ENCODE measurements at regions not wholly inside any gene's neighbourhood (a gene's known extent, or its start where the extent isn't known, plus 50 kb on each side); places are given as distances from the start of the nearest gene placed in this dataset.

DNA sequence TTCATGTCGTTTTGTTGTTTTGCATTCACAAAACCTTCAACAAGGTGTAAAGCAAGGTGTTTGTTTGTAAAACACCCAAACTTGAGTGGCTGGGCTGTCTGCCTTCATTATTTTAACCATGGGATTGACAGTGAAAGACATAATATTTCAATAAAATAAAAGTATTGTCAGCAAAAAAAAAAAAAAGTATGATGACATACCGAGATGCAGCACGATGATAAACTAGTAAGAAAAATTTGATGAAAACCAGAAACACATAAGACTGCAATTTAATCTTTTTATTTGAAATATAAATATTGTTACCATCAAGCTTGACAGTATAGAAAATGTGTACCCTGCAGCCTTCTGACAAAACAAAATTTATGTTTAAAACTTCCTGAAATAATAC is 419.3 kb upstream of the DYNLRB2 start:
- TF ChIP-seq GATA2 (IDR thresholded peaks at IDR 0.05; ENCODE audit: low read depth, low read length) (no peak), GATA3 (IDR thresholded peaks at IDR 0.05; ENCODE audit: low read depth, low read length) (peak; percentile 72)

DNA sequence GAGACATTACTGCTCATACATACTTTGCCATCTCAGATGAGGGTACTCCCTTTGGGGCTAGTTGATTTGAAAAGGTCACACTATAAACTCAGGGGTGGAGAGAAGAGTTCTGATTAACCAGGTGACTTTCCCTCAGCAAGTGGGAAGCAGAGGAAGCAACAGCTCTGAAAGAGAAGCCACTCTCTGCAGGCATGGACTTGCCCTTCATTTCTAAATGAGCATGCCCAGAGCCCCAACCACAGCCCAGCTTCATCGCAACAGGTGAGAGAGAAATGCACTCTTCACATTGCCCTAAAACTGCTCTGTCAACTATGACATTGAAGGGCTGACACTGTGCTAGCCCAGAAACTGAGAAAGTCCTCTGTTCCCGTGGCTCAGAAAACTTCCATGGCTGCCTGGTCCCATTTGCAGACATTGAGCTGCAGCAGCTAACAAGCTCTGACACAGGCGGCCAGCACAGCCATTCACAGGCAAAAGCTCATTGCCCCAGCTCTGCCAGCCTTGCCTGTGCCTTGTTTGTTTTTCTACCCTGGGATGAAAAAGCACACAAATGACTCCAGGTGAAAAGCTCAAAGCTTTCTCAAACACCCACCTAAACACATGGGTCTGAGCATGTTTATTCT is 419.8 kb upstream of the DYNLRB2 start:
- TF ChIP-seq GATA3 (IDR thresholded peaks at IDR 0.05; ENCODE audit: low read depth, low read length) (no peak), GATA2 (IDR thresholded peaks at IDR 0.05; ENCODE audit: low read depth, low read length) (no peak)

DNA sequence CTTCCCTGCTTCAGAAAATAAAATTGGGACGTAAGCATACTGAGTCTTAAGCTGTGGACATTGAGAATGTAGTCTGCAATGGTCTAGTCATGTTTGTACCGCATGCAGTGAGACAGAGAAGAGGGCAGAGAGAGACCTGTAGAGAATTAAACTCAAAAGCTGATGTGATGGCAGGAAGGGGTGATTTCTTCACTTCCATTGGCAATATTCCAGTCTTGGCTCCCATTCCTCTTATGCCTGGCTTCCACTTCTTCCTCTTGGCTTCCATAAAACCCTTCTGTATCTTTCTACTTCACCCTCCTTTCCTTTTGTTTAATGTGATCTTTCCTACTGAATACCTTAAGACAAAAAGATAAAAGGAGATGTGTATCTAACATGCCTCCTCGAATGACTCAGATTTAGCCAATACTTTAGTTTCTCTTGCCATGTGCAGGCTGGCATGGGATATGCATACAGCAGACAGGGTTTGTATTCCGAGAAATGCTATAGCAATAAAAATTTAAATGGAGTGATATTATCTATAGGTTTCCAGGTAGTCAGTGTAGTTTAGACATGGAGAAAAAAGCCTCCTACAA is 423.1 kb upstream of the DYNLRB2 start:
- TF ChIP-seq GATA2 (IDR thresholded peaks at IDR 0.05; ENCODE audit: low read depth, low read length) = no peak
- no peak for TF ChIP-seq GATA3 (IDR thresholded peaks at IDR 0.05; ENCODE audit: low read depth, low read length)

DNA sequence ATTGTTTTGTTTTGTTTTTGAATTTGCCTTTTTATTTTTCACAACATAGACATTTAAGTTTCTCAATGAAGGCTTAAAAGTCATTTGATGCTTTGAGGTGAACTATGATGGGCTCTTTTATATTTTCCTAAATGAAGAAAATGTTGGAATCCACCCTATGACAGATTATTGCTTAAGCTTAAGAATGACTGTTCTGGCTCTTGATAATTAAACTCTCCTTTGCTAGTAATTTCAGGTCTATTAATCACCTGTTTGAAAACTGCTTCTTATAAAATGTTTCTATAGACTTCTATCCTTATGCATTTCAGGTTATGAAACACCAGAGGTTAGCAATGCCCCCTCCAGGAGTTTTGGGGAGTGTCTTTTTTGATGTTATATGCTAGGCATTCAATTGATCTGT is 424.1 kb upstream of the DYNLRB2 start:
- TF ChIP-seq GATA3 (IDR thresholded peaks at IDR 0.05; ENCODE audit: low read depth, low read length) = no peak
- TF ChIP-seq GATA2 (IDR thresholded peaks at IDR 0.05; ENCODE audit: low read depth, low read length) = no peak

DNA sequence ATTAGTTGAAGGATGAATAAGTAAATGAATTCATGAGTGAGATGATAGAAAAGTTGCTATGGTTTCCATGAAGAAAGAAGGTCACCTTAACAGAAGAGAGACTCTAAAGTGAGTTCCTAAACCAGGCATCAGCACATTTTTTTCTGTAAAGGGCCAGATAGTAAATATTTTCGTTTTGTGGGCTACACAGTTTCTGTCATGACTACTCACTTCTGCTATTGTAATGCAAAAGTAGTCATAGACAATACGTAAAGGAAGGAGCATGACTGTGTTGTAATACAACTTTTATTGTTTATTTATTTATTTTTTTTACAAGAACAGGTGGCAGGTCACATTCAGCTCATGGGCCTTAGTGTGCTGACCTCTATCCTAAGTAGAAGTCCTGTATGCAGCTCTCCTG is 426.1 kb upstream of the DYNLRB2 start:
- TF ChIP-seq GATA3 (IDR thresholded peaks at IDR 0.05; ENCODE audit: low read depth, low read length) (no peak), GATA2 (IDR thresholded peaks at IDR 0.05; ENCODE audit: low read depth, low read length) (no peak)

DNA sequence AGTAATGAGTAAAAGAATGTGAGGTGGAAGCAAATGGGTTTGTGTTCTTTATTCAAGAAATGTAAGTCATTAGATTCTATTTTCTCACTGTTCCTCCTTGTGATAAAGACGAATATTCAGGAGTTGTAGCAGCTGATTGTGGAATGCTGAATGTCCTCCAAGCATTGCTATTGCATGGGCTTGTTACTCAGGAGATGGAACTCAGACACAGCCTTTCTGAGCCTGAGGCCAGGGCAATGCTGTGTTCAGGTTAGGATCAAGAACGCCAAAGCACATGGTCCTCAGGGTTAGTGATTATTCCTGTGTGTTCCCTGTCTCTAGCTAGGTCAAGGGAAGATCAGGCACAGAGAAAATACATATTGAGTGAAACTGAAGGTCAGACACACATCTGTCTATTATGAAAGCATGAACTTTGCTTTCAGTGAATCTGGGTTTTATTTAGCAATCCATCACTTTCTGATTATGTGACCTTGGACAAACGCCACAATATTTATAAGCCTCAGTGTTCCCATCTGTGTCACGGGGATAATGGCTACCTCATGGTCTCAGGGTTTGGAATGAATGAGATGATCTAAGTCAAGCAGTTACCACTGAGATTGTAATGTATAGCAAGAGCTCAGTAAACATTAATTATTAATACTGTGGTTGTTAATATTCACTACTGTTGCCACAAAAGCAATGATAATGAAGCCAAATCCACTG is 426.8 kb upstream of the DYNLRB2 start:
- TF ChIP-seq GATA3 (IDR thresholded peaks at IDR 0.05; ENCODE audit: low read depth, low read length) = no peak
- TF ChIP-seq GATA2 (IDR thresholded peaks at IDR 0.05; ENCODE audit: low read depth, low read length) = no peak

DNA sequence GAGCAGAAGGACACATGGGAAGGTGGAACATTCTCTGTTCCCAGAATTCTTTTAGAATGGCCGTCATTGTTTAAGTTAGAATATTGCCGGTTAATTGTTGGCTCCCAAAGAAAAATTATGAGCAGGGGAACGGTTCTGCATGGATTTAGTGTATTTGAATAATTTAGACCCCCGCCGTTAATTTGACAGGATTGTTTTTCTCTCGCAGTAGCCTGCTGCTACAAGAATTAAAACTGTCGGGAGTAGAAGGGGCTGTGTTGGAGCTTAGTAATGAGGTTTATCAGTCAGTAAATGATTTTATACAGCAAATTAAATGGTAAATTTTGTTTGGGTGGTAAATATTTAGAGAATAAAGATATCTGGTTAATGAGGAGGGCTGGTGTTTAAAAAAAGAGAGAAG is 431.2 kb upstream of the DYNLRB2 start:
- TF ChIP-seq GATA3 (IDR thresholded peaks at IDR 0.05; ENCODE audit: low read depth, low read length) (no peak), GATA2 (IDR thresholded peaks at IDR 0.05; ENCODE audit: low read depth, low read length) (no peak)

DNA sequence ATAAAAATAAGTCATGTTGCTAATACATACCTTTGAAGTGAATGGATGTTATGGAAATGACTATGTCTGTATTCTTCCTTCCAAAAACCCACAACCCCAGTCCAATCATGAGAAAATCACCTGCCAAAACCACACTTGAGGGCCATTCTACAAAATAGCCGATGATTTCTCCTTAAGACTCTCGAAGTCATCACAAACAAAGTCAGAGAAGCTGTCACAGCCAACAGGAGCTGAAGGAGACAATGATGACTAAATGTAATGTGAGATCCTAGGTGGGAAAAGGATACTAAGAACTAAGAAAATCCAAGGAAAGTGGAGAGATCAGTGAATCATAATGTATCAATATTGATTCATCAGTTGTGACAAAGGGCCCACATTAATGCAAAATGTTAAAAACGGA is 432.9 kb upstream of the DYNLRB2 start:
- TF ChIP-seq GATA2 (IDR thresholded peaks at IDR 0.05; ENCODE audit: low read depth, low read length) (no peak), GATA3 (IDR thresholded peaks at IDR 0.05; ENCODE audit: low read depth, low read length) (no peak)

DNA sequence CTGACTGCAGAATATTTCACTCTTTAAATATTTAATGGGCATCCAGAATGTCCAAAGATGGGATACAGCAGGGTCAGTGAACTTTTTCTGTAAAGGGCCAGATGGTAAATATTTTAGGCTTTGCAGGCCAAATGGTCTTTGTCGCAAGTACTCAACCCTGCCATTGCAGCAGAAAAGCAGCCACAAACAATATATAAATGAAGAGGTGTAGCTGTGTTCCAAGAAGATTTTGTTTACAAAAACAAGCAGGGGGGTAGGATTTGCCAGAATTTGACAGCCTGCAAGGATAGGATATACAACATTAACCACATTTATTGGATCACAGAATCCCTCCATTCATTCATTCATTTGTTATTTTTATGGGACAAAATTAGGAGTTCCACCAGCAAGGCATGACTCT is 435.0 kb upstream of the DYNLRB2 start:
- TF ChIP-seq GATA2 (IDR thresholded peaks at IDR 0.05; ENCODE audit: low read depth, low read length) (no peak), GATA3 (IDR thresholded peaks at IDR 0.05; ENCODE audit: low read depth, low read length) (no peak)

DNA sequence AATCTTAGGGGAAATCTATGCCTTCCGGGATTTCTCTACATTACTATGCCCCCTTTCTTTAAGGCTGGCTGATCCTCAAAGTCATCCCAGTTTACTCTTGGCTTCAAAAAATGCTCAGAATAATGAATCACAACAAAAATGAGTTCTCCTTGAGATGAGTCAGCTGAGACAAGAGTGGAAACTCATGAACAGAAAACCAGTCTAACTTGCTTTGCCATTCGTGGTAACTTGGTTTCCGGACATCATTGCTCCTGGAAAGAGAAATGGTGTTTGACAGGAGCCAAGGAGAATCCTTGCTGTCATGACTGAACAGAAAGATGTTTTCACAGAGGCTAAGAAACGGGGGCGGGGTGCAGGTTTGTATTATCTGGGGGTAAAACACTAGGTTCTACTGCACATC is 435.6 kb upstream of the DYNLRB2 start:
- TF ChIP-seq GATA2 (IDR thresholded peaks at IDR 0.05; ENCODE audit: low read depth, low read length) = no peak
- TF ChIP-seq GATA3 (IDR thresholded peaks at IDR 0.05; ENCODE audit: low read depth, low read length) = no peak

DNA sequence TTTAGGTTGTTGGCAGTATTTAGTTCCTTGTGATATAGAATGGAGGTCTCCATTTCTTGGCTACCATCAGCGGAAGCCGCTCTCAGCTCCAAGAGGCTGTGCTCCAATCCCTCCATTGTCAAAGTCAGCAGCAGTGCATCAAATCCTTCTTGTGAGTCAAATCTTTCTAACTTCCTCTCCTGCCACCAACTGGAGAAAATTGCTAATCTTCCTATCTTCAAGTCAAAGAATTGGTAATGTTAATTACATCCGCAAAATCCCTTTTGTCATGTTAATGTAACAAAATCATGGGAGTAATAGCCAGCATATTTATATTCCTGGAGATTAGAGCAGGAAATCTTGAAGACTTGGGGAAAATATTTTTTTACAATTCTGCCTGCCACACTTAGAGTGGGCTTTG is 436.4 kb upstream of the DYNLRB2 start:
- TF ChIP-seq GATA3 (IDR thresholded peaks at IDR 0.05; ENCODE audit: low read depth, low read length) (no peak), GATA2 (IDR thresholded peaks at IDR 0.05; ENCODE audit: low read depth, low read length) (no peak)

DNA sequence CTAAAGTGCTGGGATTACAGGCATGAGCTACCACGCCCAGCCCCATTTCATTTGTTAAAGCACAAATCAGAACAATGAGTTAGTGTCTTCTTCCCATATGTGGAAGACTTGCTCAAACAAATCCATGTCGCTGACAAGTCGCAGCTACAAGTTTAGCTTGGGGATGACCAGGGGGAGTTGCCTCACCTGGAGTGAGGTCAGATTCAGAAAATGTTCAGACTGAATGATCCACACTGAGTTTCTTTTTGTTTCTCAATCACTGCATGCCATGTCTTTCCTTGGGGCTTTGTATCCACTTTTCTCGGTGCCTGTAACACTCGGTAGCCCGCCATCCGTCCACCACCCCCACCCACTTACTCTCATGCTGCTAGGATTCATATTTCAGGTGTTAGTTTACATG is 437.3 kb upstream of the DYNLRB2 start:
- TF ChIP-seq GATA2 (IDR thresholded peaks at IDR 0.05; ENCODE audit: low read depth, low read length) (no peak), GATA3 (IDR thresholded peaks at IDR 0.05; ENCODE audit: low read depth, low read length) (no peak)

DNA sequence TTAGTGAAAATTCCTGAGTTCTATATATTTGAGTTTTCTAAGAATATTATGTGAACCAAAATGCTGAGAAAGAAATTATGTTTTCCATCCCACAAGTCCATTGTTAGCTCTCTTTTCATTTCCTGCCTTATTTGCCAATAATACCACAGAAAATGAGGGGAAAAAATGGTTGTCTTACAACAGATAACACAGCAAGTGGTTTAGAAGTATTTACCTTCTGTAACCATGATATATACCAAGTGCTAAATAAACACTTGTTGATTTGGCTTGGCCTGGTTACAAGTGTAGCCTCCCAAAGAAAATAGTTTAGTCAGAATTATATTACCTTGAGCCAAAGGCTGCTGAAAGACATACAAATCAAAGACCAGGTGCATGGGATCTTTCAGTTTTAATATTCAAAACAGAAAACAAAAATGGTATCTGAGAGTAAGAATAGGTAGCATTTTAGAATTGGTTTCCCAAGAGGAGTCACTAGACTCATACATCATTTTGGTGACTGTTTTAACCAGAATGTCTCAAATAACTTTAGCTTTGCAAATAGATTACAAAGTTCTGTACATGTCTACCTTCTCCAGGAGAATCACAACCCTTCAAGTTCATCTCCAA is 439.8 kb upstream of the DYNLRB2 start:
- TF ChIP-seq GATA3 (IDR thresholded peaks at IDR 0.05; ENCODE audit: low read depth, low read length) (no peak), GATA2 (IDR thresholded peaks at IDR 0.05; ENCODE audit: low read depth, low read length) (no peak)

DNA sequence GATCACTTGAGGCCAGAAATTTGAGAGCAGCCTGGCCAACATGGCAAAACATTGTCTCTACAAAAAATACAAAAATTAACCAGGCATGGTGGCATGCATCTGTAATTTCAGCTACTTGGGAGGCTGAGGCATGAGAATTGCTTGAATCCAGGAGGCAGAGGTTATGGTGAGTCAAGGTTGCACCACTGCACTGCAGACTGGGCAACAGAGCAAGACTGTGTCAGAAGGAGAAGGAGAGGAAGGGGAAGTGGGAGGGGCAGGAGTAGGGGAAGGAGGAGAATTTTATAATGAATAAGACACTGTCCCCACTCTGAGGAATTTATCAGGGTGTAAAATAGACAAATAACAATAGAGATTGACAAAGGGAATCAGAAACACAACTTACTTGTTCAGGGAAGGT is 440.6 kb upstream of the DYNLRB2 start:
- TF ChIP-seq GATA3 (IDR thresholded peaks at IDR 0.05; ENCODE audit: low read depth, low read length) (no peak), GATA2 (IDR thresholded peaks at IDR 0.05; ENCODE audit: low read depth, low read length) (no peak)

DNA sequence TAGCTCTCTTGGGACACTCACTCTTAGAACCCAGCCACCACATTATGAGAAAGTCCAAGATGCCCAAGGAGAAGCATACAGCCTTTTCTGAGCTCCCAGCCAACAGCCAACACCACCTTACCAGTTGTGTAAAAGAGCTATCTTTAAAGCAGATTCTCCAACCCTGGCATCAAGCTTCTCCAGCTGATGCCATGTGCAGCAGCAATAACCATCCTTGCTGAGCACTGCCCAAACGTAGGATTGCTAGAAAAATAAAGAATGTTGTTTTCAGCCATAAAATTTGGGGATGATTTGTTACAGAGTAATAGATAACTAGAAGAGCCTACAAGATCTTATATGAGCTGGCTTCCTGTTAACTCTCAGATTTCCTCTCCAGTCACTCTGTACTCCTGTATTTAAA is 443.7 kb upstream of the DYNLRB2 start:
- no peak for TF ChIP-seq GATA3 (IDR thresholded peaks at IDR 0.05; ENCODE audit: low read depth, low read length)
